GM18873 (cell line): ENCODE measurements at regions not wholly inside any gene's neighbourhood (a gene's known extent, or its start where the extent isn't known, plus 50 kb on each side); places are given as distances from the start of the nearest gene placed in this dataset.

ENCODE experiments used
- ATAC-seq: cut with Tn5 transposase; IDR thresholded peaks from one replicate; pipeline ENCODE4 v1.9.1; 2021; ENCODE audit warnings: mild to moderate bottlenecking, moderate library complexity, moderate number of reproducible peaks; ENCODE audit not compliant: unreplicated experiment, low FRiP score

- peak; percentile 58 for ATAC-seq
These were observed 73.2 kb upstream of the PDK4 start for GRCh38 chr7:95669513-95669912.

- ATAC-seq = no peak
These were observed 72.2 kb upstream of the PDK4 start for GRCh38 chr7:95668504-95669018.

- no peak for ATAC-seq
These were observed 66.7 kb upstream of the PDK4 start for GRCh38 chr7:95662987-95663386.

GRCh38 chr7:95660023-95660434, 63.7 kb upstream of the PDK4 start:
- ATAC-seq = no peak

GRCh38 chr7:95658676-95659075, 62.4 kb upstream of the PDK4 start:
- no peak for ATAC-seq

GRCh38 chr7:95649546-95649945, 53.2 kb upstream of the PDK4 start:
- ATAC-seq = no peak

- ATAC-seq = no peak
These were observed 50.0 kb upstream of the PDK4 start for GRCh38 chr7:95646350-95646749.
